NCI-H187 (cell line): ENCODE measurements at regions not wholly inside any gene's neighbourhood (a gene's known extent, or its start where the extent isn't known, plus 50 kb on each side); places are given as distances from the start of the nearest gene placed in this dataset.
"Not testable (repeated sequence)": the region's sequence is repeated elsewhere in the genome, so short reads cannot be mapped to it uniquely, and the experiment has no call there.

Experiments
- DNase-seq, 2 experiments: peaks; one replicate each; lab custom pipeline; 2025; lab: John Stamatoyannopoulos, UW

DNA sequence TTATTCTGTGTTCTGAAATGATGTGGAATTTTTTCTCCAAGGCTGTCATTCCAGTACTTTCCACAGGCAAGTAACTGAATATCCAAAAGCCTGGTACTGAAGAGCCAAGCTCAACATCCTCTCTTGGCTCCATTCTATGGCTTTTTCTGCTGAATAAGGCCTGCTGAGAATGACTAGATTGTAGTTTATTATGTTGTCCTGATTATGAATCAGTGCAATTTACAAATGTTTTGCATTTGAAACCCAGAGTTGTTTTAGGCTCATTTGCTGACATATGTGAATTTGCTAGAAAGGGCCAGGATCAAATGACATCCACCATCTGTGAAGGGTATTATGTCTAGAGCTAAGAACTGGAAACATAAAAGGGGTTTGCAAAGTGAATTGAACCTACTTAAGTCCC is 596.6 kb downstream of the KCTD12 start:
- DNase-seq, result no peak

DNA sequence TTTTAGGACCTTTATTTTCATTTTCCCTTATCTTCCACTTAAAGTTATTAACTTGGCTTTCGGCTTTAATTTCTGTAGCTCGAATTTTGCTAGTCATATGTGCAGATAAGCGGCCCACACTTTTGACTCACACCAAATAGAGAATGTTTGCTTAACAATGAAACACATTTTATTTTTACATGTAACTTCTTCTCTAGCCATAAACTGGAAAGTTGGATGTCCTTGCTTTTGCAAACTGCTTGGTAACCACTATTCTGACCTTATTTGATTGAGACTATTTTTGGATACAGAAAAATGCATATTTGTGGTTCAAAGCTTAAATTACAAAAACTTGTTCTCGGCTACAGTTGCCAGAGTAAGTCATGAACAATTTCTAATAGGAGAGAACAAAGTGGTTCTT is 600.0 kb downstream of the KCTD12 start:
- no peak for DNase-seq

DNA sequence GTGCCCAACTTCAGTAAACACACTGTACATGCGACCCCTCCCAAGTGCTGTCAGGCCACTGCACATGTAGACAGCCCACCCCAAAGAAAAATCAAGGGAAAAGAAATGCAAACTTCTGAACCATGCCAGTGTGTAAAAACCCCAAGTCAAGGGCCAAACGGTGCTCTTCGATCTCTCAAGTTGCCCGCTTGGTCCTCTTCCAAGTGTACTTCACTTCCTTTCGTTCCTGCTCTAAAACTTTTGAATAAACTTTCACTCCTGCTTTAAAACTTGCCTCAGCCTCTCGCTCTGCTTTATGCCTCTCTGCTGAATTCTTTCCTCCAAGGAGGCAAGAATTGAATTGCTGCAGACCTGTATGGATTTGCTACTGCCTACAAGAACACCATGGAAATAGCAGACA is 600.7 kb downstream of the KCTD12 start:
- no peak for DNase-seq

DNA sequence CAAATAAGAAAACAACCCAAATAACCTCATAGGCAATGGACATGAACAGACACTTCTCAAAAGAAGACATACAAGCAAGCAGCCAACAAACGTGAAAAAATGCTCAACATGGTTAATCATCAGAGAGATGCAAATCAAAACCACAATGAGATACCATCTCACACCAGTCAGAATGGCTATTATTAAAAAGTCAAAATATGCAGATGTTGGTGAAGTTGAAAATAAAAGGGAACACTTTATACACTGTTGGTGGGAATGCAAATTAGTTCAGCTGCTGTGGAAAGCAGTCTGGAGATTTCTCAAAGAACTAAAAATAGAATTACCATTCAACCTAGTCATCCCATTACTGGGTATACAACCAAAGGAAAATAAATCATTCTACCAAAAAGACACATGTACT is 606.4 kb downstream of the KCTD12 start:
- DNase-seq, result not testable (repeated sequence)

DNA sequence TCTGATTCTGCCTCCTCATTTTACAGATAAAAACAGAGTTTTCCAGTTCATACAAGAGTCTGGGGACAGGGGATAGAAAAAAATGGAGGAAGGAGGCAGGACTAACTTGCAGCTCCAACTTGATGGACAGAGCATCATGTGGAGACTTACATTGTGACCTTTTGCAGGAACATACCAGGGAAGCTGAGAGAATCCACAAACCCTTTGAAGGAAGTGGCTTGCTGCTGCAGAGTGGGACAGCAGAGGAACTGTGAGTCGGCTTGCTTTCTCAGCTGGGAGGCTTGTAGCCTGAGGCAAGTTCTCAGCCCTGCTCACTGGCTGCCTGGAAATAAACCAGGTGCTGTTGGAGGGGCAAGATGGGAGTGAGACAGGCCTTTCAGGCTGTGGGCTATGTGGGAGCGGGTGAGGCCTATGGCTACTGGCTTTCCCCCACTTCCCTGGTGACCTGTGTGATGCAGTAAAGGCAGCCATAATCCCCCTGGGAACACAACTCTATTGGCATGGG is 614.4 kb downstream of the KCTD12 start:
- DNase-seq, result no peak

DNA sequence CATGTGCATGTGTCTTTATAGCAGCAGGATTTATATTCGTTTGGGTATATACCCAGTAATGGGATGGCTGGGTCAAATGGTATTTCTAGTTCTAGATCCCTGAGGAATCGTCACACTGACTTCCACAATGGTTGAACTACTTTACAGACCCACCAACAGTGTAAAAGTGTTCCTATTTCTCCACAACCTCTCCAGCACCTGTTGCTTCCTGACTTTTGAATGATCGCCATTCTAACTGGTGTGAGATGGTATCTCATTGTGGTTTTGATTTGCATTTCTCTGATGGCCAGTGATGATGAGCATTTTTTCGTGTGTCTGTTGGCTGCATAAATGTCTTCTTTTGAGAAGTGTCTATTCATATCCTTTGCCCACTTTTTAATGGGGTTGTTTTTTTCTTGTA is 617.9 kb downstream of the KCTD12 start:
- DNase-seq, result not testable (repeated sequence)

DNA sequence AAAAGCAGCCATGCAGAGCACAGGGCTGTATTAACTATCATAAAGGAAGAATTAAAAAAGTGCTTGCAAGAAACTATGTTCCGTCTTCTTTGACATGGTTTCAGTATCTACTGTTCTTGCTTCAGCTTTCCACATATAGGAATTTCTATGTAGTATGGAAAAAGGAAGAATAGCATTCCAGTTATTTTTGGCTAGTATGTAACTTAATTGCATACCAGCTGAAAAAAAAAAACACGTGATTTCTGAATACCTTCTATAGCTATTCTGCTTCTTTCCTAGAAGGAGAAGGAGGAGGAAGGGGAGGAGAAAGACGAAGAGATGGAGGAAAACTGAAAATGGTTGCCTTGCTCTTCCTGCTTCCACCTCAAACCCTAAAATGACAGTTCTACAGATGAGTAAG is 619.0 kb downstream of the KCTD12 start:
- DNase-seq, result no peak

DNA sequence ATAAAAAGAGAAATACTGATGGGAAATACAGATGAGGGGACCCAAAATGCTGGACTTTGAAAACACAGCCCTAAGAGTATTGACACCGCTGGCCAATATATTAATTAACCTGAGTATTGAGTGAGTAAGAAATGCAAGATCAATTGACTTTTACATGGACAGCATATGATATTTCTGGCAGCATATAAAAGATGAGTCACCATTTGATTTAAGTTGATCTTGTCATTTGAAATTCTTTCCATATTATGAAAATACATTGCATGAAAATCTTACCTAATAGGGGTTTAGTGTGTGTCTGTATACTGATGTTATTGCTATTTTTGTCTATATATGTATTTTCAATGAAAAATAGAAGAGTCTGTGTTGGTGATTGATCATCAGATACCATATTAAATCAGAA is 619.6 kb downstream of the KCTD12 start:
- DNase-seq, result no peak

DNA sequence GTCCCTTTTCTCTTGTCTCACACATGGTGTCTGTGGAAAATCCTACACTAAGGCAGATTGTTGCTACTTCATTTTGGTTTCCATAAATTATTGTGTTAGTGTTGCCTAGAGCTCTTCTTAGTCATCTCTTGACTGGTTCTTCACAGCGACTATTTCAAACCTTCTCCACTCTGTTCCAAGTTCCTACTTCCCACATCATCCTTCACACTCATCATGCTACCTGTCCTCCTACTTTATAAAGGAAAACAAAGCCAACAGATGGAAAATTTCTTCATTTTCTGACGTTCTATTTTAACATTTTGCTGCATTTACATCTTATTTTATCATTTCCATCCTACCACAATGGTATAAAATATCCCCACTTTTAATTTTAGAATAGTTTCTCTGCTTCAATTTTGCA is 614.1 kb downstream of the LMO7 start:
- no peak for DNase-seq

DNA sequence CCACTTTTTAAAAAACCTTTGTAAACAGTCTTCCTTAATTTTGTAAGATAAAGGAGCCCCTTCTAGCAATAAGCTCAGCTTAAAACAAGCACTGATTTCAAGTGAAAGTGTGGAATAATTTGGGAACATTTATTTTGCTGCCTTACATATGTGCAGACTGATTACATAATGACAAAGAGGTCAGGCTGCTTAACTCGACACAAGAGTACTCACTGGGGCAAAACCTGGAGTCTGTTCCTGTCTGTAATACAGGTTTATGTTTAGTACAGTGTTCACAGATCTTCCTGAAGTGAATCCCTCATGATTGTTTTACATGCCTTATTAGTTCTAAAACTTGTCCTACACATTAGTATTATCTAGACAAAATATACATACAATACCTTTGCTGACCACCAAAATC is 609.8 kb downstream of the LMO7 start:
- DNase-seq, result no peak

DNA sequence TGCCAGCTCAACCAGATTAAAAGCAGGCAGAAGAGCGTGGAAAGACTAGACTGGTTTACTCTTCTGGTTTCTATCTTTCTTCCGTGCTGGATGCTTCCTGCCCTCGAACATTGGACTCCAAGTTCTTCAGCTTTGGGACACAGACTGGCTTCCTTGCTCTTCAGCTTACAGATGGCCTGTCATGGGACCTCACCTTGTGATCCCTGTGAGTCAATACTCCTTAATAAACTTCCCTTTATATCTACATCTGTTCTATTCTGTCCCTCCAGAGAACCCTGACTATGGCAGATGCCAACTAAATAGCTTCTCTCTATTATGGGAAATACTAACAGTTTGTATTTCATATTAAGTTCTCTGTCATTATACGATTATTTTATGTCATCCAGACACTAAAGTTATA is 609.1 kb downstream of the LMO7 start:
- no peak for DNase-seq

DNA sequence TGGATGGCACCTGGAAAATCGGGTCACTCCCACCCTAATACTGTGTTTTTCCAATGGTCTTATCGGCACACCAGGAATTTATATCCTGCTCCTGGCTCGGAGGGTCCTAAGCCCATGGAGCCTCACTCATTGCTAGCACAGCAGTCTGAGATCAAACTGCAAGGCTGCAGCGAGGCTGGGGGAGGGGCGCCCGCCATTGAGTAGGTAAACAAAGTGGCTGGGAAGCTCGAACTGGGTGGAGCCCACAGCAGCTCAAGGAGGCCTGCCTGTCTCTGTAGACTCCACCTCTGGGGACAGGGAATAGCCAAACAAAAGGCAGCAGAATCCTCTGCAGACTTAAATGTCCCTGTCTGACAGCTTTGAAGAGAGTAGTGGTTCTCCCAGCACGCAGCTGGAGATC is 607.0 kb downstream of the LMO7 start:
- DNase-seq, result not testable (repeated sequence)

DNA sequence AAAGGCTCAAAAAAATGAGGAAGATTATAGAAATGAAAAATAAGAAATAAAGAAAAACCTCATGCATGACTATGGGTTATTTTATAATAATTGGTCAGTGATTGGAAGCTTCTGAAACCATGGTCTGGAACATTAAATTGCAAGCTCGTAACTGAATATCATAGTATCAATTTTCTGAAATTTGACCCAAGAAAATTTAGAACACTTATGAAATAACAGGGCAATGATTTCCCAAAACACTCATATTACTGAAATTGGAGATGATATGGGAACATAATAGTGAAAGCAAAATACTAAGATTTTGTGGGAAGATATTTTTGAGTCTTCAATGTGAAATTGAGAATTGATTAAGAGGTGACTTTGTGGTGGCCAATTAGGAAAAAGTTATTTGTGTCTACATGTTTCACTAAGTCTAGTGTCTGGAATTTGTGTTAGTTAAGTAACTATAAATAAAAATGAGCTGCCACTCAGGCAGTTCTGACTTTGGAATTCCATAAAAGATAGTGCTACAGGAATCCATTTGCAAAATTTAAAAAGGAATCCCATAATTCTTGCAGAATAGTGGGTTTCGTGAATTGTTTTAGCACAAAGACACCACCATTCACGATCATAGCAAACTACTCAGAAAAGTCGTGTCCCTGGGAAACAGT is 603.0 kb downstream of the LMO7 start:
- no peak for DNase-seq

DNA sequence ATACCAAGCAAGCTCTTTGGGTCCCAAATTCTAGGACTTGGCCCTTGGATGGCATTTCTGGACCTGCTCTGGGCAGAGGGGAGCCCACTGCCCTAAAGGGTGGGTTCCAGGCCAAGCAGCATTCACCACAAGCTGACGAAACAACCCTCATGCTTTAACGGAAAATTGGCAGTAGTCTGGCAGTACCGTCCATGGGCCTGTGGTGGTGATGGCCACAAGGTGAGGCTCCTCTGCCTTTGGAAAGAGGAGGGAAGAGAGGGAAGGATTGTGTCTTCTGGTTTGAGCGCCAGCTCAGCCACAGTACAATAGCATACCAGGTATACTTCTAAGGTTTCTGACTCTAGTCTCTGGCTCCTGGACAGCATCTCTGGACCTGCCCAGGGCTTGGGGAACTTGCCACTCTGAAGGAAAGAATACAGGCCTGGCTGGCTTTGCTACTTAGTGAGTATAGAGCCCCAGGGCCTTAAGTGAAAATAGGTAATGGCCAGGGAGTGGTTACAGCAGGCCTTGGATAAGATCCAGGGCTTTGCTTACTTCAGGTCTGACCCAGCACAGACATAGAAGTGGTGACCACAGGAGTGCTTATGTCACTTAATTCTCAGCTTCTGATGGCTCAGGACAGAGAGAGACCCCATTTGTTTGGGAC is 595.5 kb downstream of the LMO7 start:
- no peak for DNase-seq

DNA sequence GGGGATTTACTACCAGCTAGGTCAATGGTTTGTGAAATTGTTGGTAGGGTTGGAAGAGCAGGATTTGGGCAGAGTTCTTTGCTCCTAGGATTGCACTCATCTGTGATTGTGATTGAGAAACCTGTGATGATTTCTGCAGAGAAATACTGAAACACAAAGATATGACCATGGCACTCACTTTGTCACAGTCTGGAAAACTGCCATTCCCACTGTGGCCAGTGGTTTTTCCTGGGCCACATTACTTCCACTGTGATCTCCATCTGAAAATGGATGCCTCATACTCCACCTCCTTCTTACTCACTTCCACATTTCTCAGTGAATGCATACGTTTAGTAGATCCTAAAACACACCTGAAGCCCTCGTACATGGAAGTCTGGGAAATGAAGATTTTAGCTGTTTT is 593.2 kb downstream of the LMO7 start:
- no peak for DNase-seq

DNA sequence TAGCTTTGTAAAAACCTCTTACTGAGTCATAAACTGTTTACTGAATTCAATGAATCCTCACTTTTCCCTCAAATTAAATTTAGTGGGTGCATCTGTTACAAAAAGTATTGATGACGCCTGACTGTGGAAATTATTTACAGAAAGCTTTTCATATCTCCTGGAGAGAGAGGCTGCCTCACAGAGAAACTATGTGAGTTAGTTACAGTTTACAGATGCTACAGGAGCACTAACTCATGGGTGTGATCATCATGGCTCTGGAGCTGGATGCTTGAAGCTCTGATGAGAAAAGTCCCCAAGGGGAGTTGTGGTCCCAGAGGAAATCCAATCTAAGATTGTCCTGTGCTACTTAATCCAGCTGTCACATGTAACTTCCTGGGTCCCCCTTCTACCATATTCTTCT is 590.8 kb downstream of the LMO7 start:
- DNase-seq, result no peak

DNA sequence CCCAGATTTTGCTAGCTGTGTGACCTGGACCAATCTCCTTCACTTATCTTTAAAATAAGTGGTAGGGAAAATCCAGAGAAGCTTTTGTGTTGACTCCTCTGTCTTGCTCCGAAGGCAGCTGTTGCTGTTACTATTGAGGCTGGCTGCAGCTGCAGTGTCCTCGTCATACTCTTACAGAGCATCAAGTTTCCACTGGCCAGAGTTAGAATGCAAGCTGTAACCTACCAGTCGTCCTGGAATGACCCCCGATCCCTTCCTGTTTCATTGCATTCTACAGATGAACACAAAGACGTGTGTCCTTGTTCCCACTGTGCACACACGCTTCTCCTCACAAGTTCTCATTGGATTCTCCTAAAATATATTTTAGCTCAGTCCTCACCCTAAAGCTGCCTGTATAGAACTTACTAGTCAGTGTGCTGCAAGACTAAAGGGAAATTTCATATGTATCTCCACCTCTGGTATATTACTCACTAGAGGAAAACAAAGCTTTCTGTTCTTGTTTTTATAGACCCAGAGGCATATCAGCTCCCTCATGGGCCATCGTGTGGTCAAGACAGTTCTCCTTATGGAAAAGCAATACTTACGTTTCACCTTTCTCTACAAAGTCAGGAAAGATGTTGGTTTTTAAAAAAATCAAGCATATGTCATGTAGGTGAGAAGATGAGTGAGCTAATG is 589.8 kb downstream of the LMO7 start:
- DNase-seq, result no peak

DNA sequence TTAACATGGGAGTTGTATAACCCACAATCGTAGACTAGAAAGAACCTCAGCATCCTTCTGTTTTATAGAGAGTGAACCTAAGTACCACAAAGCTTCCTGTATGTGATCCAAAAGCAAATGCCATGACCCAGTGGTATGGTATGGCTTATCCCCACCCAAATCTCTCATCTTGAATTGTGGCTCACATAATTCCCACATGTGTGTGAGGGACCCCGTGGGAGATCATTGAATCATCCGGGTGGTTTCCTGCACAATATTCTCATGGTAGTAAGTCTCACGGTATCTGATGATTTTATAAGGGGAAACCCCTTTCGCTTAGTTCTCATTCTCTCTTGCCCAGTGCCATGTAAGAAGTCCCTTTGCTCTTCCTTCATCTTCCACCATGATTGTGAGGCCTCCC is 587.9 kb downstream of the LMO7 start:
- DNase-seq, result no peak

DNA sequence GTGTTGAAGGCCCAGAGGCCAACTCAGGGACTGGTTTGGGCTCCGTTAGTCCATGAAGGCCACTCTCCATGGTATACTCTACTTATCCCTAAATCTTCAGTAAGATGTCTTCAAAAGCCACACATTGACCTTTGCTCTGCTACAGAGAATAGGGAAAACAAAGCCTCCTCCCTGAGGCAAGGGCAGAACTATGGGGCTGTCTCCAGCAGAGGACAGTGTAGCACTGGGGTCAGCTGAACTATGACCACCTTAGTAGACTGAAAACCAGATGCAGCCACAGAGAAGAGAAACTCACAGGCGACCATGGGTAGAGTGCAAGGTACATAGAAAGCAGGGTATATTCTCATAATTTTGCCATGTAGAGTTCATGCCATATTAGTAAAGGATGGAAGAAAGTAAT is 587.4 kb downstream of the LMO7 start:
- DNase-seq, result no peak

DNA sequence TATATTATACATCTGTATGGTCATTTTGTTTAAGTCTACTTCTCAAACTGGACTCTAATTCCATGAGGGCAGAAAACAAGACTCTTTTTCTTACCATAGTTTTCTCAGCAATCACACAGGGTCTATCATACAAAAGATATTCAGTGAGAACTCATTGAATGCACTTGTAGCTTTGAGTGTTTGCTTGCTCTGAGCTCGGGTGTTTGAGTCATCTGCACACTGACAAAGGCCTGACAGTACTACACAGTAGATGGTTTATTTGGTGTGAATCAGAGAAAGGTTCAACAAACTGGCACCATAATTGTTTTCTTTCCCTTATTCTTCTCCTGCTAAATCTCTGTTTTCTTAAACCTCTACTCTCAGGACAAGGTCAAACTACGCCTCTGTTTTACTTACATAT is 586.4 kb downstream of the LMO7 start:
- DNase-seq, result no peak

DNA sequence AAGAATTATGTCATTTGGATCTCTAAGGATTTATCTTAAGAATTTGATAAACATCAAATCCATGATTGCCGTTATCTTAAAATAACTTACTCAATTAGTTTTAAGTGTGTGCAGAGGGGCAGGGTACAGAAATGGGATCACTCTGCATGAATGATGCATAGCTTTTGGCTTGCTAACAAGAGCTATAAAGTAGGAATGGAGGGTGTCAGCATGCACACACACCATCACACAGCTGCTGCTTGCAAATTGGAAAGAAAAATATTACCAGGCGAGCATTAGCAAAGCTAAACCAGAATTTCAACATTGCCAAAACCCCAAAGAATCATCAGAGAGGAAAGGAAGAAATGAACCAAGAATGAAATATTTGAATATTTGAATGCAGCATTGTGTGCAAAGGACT is 580.6 kb downstream of the LMO7 start:
- no peak for DNase-seq

DNA sequence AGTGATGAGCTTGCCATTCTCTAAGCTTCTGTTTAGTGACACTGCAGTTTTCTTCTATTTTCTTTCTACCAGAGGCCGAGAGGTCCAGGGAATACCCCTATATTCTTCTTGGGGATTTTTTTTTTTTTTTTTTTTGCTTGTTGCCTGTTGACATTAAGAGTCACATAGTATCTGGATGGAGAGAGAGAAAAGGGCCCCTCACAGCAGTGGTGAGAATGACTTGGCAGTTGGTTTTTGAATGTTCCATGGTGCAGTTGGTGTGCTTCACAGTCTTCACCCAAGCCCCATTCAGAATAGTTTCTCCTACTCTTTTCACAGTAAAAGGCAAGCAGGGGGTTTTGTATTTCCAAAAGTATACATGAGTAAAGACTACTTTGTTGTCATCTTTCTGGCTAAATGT is 577.9 kb downstream of the LMO7 start:
- no peak for DNase-seq

DNA sequence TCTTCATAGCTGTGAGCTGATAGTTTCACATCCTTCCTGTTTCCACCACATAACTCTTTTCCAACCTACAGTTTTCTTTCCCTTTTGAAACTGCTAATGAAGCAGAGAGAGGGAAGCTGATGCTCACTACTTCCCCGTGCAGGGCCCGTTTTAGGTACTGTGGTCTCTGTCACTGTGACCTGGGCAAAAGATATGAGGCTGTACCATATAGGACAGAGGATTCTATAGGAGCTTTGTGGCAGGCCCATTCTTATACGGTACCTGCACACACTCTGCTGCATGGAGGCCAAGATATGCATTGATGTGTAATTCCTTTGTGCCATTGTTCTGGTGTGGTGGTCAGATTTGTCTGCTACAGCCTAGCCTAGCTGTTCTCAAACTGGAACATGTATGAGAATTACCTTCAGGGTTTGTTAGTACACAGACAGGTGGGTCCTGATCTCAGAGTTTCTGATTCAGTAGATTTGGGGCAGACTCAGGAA is 577.3 kb downstream of the LMO7 start:
- DNase-seq, result no peak
